Islet precursor cell (in vitro differentiated cells): ENCODE measurements at regions not wholly inside any gene's neighbourhood (a gene's known extent, or its start where the extent isn't known, plus 50 kb on each side); places are given as distances from the start of the nearest gene placed in this dataset.
A peak's percentile ranks its signal among the peaks of the same experiment; 100 is the strongest.

Experiments
- DNase-seq: peaks from one replicate; pipeline ENCODE4 v3.0.0-alpha.2; 2018

GRCh38 chr9:1776668-1777067 is 238.5 kb upstream of the SMARCA2 start:
- DNase-seq: no peak

- DNase-seq: no peak
These were observed 224.0 kb upstream of the SMARCA2 start for GRCh38 chr9:1791191-1791590.

GRCh38 chr9:1794547-1795270 is 220.4 kb upstream of the SMARCA2 start:
- DNase-seq: no peak

GRCh38 chr9:1804128-1804865 is 210.8 kb upstream of the SMARCA2 start:
- DNase-seq: no peak

GRCh38 chr9:1829719-1830118 is 185.4 kb upstream of the SMARCA2 start:
- DNase-seq: no peak

- no peak for DNase-seq
These were observed 182.2 kb upstream of the SMARCA2 start for GRCh38 chr9:1832960-1833359.

GRCh38 chr9:1837453-1838084 is 177.6 kb upstream of the SMARCA2 start:
- peak; percentile 82 for DNase-seq

GRCh38 chr9:1839909-1840308 is 175.2 kb upstream of the SMARCA2 start:
- DNase-seq: no peak

GRCh38 chr9:1845425-1845824 is 169.7 kb upstream of the SMARCA2 start:
- DNase-seq: no peak

GRCh38 chr9:1855726-1856125 is 159.4 kb upstream of the SMARCA2 start:
- no peak for DNase-seq

GRCh38 chr9:1857808-1858207 is 157.3 kb upstream of the SMARCA2 start:
- no peak for DNase-seq

GRCh38 chr9:1869843-1870242 is 145.3 kb upstream of the SMARCA2 start:
- DNase-seq: peak; percentile 64

- no peak for DNase-seq
These were observed 144.2 kb upstream of the SMARCA2 start for GRCh38 chr9:1870915-1871314.

- DNase-seq: no peak
These were observed 143.3 kb upstream of the SMARCA2 start for GRCh38 chr9:1871626-1872419.

GRCh38 chr9:1875251-1875851 is 139.8 kb upstream of the SMARCA2 start:
- DNase-seq: no peak

- no peak for DNase-seq
These were observed 139.2 kb upstream of the SMARCA2 start for GRCh38 chr9:1875921-1876448.

- no peak for DNase-seq
These were observed 138.2 kb upstream of the SMARCA2 start for GRCh38 chr9:1876891-1877496.

GRCh38 chr9:1877951-1878350 is 137.2 kb upstream of the SMARCA2 start:
- DNase-seq: no peak

- no peak for DNase-seq
These were observed 136.3 kb upstream of the SMARCA2 start for GRCh38 chr9:1878811-1879210.

- no peak for DNase-seq
These were observed 135.6 kb upstream of the SMARCA2 start for GRCh38 chr9:1879501-1879900.

GRCh38 chr9:1880038-1880565 is 135.0 kb upstream of the SMARCA2 start:
- DNase-seq: no peak
